Activated naive CD4-positive, alpha-beta T cell treated with anti-CD3 and anti-CD28 coated beads, Interleukin-2, amount 50 U/mL, for 72 hours (primary cell): ENCODE measurements at regions not wholly inside any gene's neighbourhood (a gene's known extent, or its start where the extent isn't known, plus 50 kb on each side); places are given as distances from the start of the nearest gene placed in this dataset.
A peak's percentile ranks its signal among the peaks of the same experiment; 100 is the strongest.

Source experiments
- ATAC-seq, 2 donors: fragments of 150-1000 bp; cut with Tn5 transposase; 2 replicates each; pipeline ENCODE4 v1.10.0; 2021; ENCODE audit warnings: mild to moderate bottlenecking in 2 of 2, moderate library complexity in 2 of 2
- DNase-seq, 2 donors: peaks; one replicate each; pipeline ENCODE4 v3.0.0; 2021 to 2022; ENCODE audit warnings: low spot score in 2 of 2
- H3K27ac Mint-ChIP-seq, 2 donors: one replicate each; pipeline ENCODE4 v1.8.0; 2022; ENCODE audit warnings: mild to moderate bottlenecking in 2 of 2, mixed read lengths in 2 of 2
- H3K36me3 Mint-ChIP-seq, 2 donors: one replicate each; pipeline ENCODE4 v1.8.0; 2022; ENCODE audit warnings: mixed read lengths in 2 of 2
- H3K9me3 Mint-ChIP-seq, 2 donors: one replicate each; pipeline ENCODE4 v1.8.0; 2022; ENCODE audit warnings: mixed read lengths in 2 of 2

- ATAC-seq (no peak), DNase-seq (no peak)
- Mint-ChIP-seq H3K9me3 (peaks cover 0 to 10% of the 10 kb centered on the region in 2 donors), H3K27ac (no peak overlapping the region), H3K36me3 (peaks cover 0 to 5% of the 10 kb centered on the region in 2 donors)
Observed at GRCh38 chr11:29389793-29390192, 627.0 kb downstream of the KCNA4 start.

- no peak overlapping the region for H3K27ac Mint-ChIP-seq
- H3K9me3 Mint-ChIP-seq: peaks cover 23 to 24% of the 10 kb centered on the region in 2 donors
- no peak for DNase-seq
- no peak for ATAC-seq
- peaks cover 8 to 14% of the 10 kb centered on the region in 2 donors for H3K36me3 Mint-ChIP-seq
Observed at GRCh38 chr11:29373725-29374124, 643.1 kb downstream of the KCNA4 start.

- Mint-ChIP-seq H3K27ac (no peak overlapping the region), H3K9me3 (peaks cover 17 to 18% of the 10 kb centered on the region in 2 donors), H3K36me3 (peaks cover 8% of the 10 kb centered on the region in 2 donors)
- no peak for ATAC-seq
- no peak for DNase-seq
Observed at GRCh38 chr11:29368126-29368525, 648.7 kb downstream of the KCNA4 start.

GRCh38 chr11:29364006-29364405, 652.8 kb downstream of the KCNA4 start:
- ATAC-seq: no peak
- H3K27ac Mint-ChIP-seq: no peak overlapping the region
- H3K36me3 Mint-ChIP-seq: no peaks in the 10 kb centered on the region

GRCh38 chr11:29361369-29361768, 655.5 kb downstream of the KCNA4 start:
- peaks cover 9 to 20% of the 10 kb centered on the region in 2 donors for H3K9me3 Mint-ChIP-seq
- H3K27ac Mint-ChIP-seq: no peak overlapping the region
- ATAC-seq (no peak), DNase-seq (no peak)
- H3K36me3 Mint-ChIP-seq: no peaks in the 10 kb centered on the region

More at GRCh38 chr11:29364006-29364405, 652.8 kb downstream of the KCNA4 start:
- no peak for DNase-seq
- peaks cover 10 to 17% of the 10 kb centered on the region in 2 donors for H3K9me3 Mint-ChIP-seq

- peaks cover 3 to 13% of the 10 kb centered on the region in 2 donors for H3K9me3 Mint-ChIP-seq
- ATAC-seq: no peak
- no peaks in the 10 kb centered on the region for H3K36me3 Mint-ChIP-seq
- DNase-seq: no peak
- no peak overlapping the region for H3K27ac Mint-ChIP-seq
Observed at GRCh38 chr11:29353833-29354232, 663.0 kb downstream of the KCNA4 start.

GRCh38 chr11:29352273-29352795, 664.5 kb downstream of the KCNA4 start:
- Mint-ChIP-seq H3K36me3 (no peaks in the 10 kb centered on the region), H3K27ac (no peak overlapping the region), H3K9me3 (peaks cover 0 to 9% of the 10 kb centered on the region in 2 donors)
- ATAC-seq (no peak), DNase-seq (no peak)

- Mint-ChIP-seq H3K27ac (no peak overlapping the region), H3K36me3 (no peaks in the 10 kb centered on the region), H3K9me3 (peaks cover 0 to 9% of the 10 kb centered on the region in 2 donors)
- no peak for DNase-seq
- no peak for ATAC-seq
Observed at GRCh38 chr11:29351301-29351873, 665.4 kb downstream of the KCNA4 start.

- H3K27ac Mint-ChIP-seq: no peak overlapping the region
- ATAC-seq (peak in 1 of 2 donors; percentile 54), DNase-seq (peak in 1 of 2 donors; percentile 37)
- H3K9me3 Mint-ChIP-seq: peaks cover 4 to 5% of the 10 kb centered on the region in 2 donors
- no peaks in the 10 kb centered on the region for H3K36me3 Mint-ChIP-seq
Observed at GRCh38 chr11:29343465-29344333, 673.1 kb downstream of the KCNA4 start.

GRCh38 chr11:29336727-29337575, 679.9 kb downstream of the KCNA4 start:
- Mint-ChIP-seq H3K36me3 (no peaks in the 10 kb centered on the region), H3K27ac (no peak overlapping the region), H3K9me3 (peaks cover 19% of the 10 kb centered on the region in 2 donors)
- DNase-seq (no peak), ATAC-seq (no peak)

GRCh38 chr11:29334776-29335130, 682.1 kb downstream of the KCNA4 start:
- peaks cover 14 to 19% of the 10 kb centered on the region in 2 donors for H3K9me3 Mint-ChIP-seq
- no peak overlapping the region for H3K27ac Mint-ChIP-seq
- H3K36me3 Mint-ChIP-seq: no peaks in the 10 kb centered on the region
- ATAC-seq (no peak), DNase-seq (no peak)

- H3K36me3 Mint-ChIP-seq: no peaks in the 10 kb centered on the region
- DNase-seq (no peak), ATAC-seq (no peak)
- no peak overlapping the region for H3K27ac Mint-ChIP-seq
- peaks cover 14 to 19% of the 10 kb centered on the region in 2 donors for H3K9me3 Mint-ChIP-seq
Observed at GRCh38 chr11:29333993-29334775, 682.6 kb downstream of the KCNA4 start.

GRCh38 chr11:29331451-29332010, 685.3 kb downstream of the KCNA4 start:
- Mint-ChIP-seq H3K9me3 (peaks cover 9 to 18% of the 10 kb centered on the region in 2 donors), H3K27ac (no peak overlapping the region), H3K36me3 (peaks cover 0 to 4% of the 10 kb centered on the region in 2 donors)
- DNase-seq: no peak
- ATAC-seq: no peak

- DNase-seq (no peak), ATAC-seq (no peak)
- H3K27ac Mint-ChIP-seq: no peak overlapping the region
- peaks cover 0 to 4% of the 10 kb centered on the region in 2 donors for H3K36me3 Mint-ChIP-seq
- peaks cover 7 to 13% of the 10 kb centered on the region in 2 donors for H3K9me3 Mint-ChIP-seq
Observed at GRCh38 chr11:29328961-29329441, 687.8 kb downstream of the KCNA4 start.

- H3K36me3 Mint-ChIP-seq: peaks cover 0 to 4% of the 10 kb centered on the region in 2 donors
Observed at GRCh38 chr11:29327891-29328290, 688.9 kb downstream of the KCNA4 start.

More at GRCh38 chr11:29327891-29328290, 688.9 kb downstream of the KCNA4 start:
- Mint-ChIP-seq H3K9me3 (peaks cover 7 to 13% of the 10 kb centered on the region in 2 donors), H3K27ac (no peak overlapping the region)
- no peak for ATAC-seq
- no peak for DNase-seq
